Panc1 (cell line): ENCODE measurements at regions not wholly inside any gene's neighbourhood (a gene's known extent, or its start where the extent isn't known, plus 50 kb on each side); places are given as distances from the start of the nearest gene placed in this dataset.

Source experiments
- ATAC-seq: fragments of 200-7000 bp; cut with Tn5 transposase; 2 replicates; pipeline ENCODE4 v1.9.1; 2020; ENCODE audit warnings: mild to moderate bottlenecking, moderate library complexity
- BruUV-seq: library from RNA; stranded (reverse); fragments of 400-500 nt; replicated peaks from 2 replicates; lab custom pipeline; 2021; lab: Mats Ljungman, UMichigan
- CTCF ChIA-PET: fragments of 300-600 bp; sonication (Branson Sonifier 250); formaldehyde crosslinking; loops from one replicate; lab custom pipeline; 2022; ENCODE audit warnings: antibody characterized with exemption; lab: Charles Lee
- POLR2A ChIA-PET: fragments of 300-600 bp; sonication (Branson Sonifier 250); formaldehyde crosslinking; loops from one replicate; lab custom pipeline; 2022; ENCODE audit warnings: antibody characterized with exemption; lab: Charles Lee
- DNase-seq: peaks from one replicate; pipeline ENCODE4 v3.0.0-alpha.2; 2010; ENCODE audit warnings: low read depth, low spot score
- H3K27ac ChIP-seq: 2 replicates; pipeline ENCODE4 v1.5.1; 2011; ENCODE audit warnings: mild to moderate bottlenecking, low read length, inconsistent platforms
- H3K27me3 ChIP-seq: fragments of 200-500 bp; sonication (Bioruptor generic); 2 replicates; pipeline ENCODE4 v1.6.0; 2014; ENCODE audit warnings: low read length, inconsistent platforms; ENCODE audit not compliant: control insufficient read depth, insufficient read depth
- H3K36me3 ChIP-seq: fragments of 200-500 bp; sonication (Bioruptor generic); 2 replicates; pipeline ENCODE4 v1.5.1; 2014; ENCODE audit warnings: inconsistent platforms, mild to moderate bottlenecking, low read length, moderate library complexity; ENCODE audit not compliant: control insufficient read depth, insufficient read depth
- H3K4me1 ChIP-seq: 2 replicates; pipeline ENCODE4 v1.5.1; 2011; ENCODE audit warnings: inconsistent platforms, mild to moderate bottlenecking, low read length, moderate library complexity; ENCODE audit not compliant: control insufficient read depth, insufficient read depth
- H3K4me3 ChIP-seq, 2 experiments: 2 replicates each; pipeline ENCODE4 v1.5.1; 2011 to 2012; ENCODE audit warnings: low read depth in 2 of 2, low read length in 2 of 2, mild to moderate bottlenecking in 2 of 2, inconsistent platforms in 1 of 2, moderate library complexity in 1 of 2
- H3K9me3 ChIP-seq: fragments of 200-500 bp; sonication (Bioruptor generic); 2 replicates; pipeline ENCODE4 v1.5.1; 2014; ENCODE audit warnings: low read depth, mild to moderate bottlenecking, inconsistent platforms, low read length, moderate library complexity; ENCODE audit not compliant: control insufficient read depth, insufficient read depth
- POLR2AphosphoS5 ChIP-seq: IDR thresholded peaks from 2 replicates; pipeline ENCODE4 v1.6.1; 2012; ENCODE audit warnings: mild to moderate bottlenecking, low read depth, low read length, moderate library complexity
- REST ChIP-seq, 2 experiments: IDR thresholded peaks; 2 replicates each; pipeline ENCODE4 v1.6.1; 2011 to 2012; ENCODE audit warnings: low read depth in 2 of 2, control low read depth in 1 of 2, low read length in 1 of 2, mild to moderate bottlenecking in 1 of 2, moderate library complexity in 1 of 2; ENCODE audit not compliant: insufficient read depth in 1 of 2
- SIN3A ChIP-seq: IDR thresholded peaks from 2 replicates; pipeline ENCODE4 v1.6.1; 2012; ENCODE audit warnings: low read depth, mild to moderate bottlenecking, low read length, moderate library complexity, borderline replicate concordance; ENCODE audit not compliant: insufficient read depth
- TCF7L2 ChIP-seq: IDR thresholded peaks from 2 replicates; pipeline ENCODE4 v1.6.1; 2011; ENCODE audit warnings: mild to moderate bottlenecking, low read depth, low read length, inconsistent platforms
- in situ Hi-C: cut with HindIII; loops from 2 replicates; pipeline ENCODE4 v1.10.0; 2016; ENCODE audit warnings: low sequenced_read_pairs, low pct_unique_long_range_greater_than_20kb
- intact Hi-C: fragments of 100-400 bp; cut with micrococcal nuclease; formaldehyde crosslinking; loops from one replicate; pipeline ENCODE4 v1.10.0; 2022; ENCODE audit not compliant: unreplicated experiment
- TF ChIP-seq, protein P1 (sequence below): fragments of 450-650 bp; IDR thresholded peaks from 2 replicates; pipeline ENCODE4 v1.5.1; 2017; ENCODE audit warnings: mild to moderate bottlenecking

DNA sequence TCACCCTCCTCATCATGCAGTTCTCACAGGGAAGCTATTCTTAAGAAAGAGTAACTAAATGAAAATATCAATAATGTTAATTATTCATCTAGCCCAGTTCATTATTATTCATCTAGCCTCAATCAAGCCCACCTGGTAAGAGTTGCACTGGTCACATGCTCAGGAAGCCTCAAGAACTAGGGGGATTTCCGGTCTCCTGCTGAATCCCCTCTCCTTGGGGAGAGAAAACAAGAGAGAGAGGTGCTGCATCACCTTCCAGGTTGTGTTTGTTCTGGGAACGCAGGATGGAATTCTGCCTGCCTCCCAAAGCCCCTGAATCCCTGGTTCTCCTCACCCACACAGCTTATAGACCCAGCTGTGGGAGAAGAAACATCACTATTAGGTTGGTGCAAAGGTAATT, 164.0 kb downstream of the PMP22 start:
- no peaks in the 10 kb centered on the region for H3K9me3 ChIP-seq
- ATAC-seq (no peak), DNase-seq (no peak)
- ChIA-PET POLR2A (no interaction called here), CTCF (no interaction called here)
- intact Hi-C loops (no loop called here), in situ Hi-C loops (no loop called here)
- no peaks in the 10 kb centered on the region for H3K36me3 ChIP-seq
- TF ChIP-seq SIN3A (no peak), REST (IDR thresholded peaks at IDR 0.05; ENCODE audit: insufficient read depth in 1 of 2, low read depth in 2 of 2, low read length in 1 of 2) (no peak), TCF7L2 (no peak), POLR2AphosphoS5 (no peak)
- TF ChIP-seq, protein P1, sequence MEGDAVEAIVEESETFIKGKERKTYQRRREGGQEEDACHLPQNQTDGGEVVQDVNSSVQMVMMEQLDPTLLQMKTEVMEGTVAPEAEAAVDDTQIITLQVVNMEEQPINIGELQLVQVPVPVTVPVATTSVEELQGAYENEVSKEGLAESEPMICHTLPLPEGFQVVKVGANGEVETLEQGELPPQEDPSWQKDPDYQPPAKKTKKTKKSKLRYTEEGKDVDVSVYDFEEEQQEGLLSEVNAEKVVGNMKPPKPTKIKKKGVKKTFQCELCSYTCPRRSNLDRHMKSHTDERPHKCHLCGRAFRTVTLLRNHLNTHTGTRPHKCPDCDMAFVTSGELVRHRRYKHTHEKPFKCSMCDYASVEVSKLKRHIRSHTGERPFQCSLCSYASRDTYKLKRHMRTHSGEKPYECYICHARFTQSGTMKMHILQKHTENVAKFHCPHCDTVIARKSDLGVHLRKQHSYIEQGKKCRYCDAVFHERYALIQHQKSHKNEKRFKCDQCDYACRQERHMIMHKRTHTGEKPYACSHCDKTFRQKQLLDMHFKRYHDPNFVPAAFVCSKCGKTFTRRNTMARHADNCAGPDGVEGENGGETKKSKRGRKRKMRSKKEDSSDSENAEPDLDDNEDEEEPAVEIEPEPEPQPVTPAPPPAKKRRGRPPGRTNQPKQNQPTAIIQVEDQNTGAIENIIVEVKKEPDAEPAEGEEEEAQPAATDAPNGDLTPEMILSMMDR, result no peak
- no peak overlapping the region for H3K27ac ChIP-seq
- H3K4me3 ChIP-seq, result no peak overlapping the region
- no peaks in the 10 kb centered on the region for H3K4me1 ChIP-seq
- BruUV-seq, result no TSS peak
- no peaks in the 10 kb centered on the region for H3K27me3 ChIP-seq

DNA sequence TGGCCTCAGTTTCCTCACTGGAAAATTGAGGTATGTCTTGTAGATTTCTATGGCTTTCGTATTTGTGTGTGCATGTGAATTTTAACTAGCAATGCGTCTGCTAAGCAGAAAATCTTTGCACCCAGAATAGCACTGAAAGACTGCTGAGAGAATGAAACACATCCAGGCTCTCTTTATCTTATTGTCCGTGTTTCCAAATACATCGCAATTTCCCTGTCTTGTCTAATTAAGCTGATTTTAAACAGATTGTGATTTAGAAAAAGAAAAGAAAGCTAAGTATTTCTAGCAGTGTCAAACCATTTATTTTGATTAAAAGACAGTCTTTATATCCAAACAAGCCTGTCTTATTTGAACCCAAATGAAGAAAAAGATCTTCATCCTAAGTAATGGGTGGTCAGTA, 168.6 kb downstream of the PMP22 start:
- CTCF ChIA-PET, result no interaction called here
- POLR2A ChIA-PET, result no interaction called here
- in situ Hi-C loops, result no loop called here

More for the DNA sequence above, 168.6 kb downstream of the PMP22 start:
- Histone ChIP-seq H3K27ac (no peak overlapping the region), H3K9me3 (no peaks in the 10 kb centered on the region), H3K4me1 (no peaks in the 10 kb centered on the region), H3K36me3 (no peaks in the 10 kb centered on the region), H3K27me3 (no peaks in the 10 kb centered on the region), H3K4me3 (no peak overlapping the region)
- DNase-seq (no peak), ATAC-seq (no peak)
- BruUV-seq, result no TSS peak
- intact Hi-C loops, result no loop called here
- TF ChIP-seq POLR2AphosphoS5, result no peak
- no peak for TF ChIP-seq TCF7L2
- TF ChIP-seq, protein P1, result no peak
- TF ChIP-seq REST (IDR thresholded peaks at IDR 0.05; ENCODE audit: insufficient read depth in 1 of 2, low read depth in 2 of 2, low read length in 1 of 2), result no peak
- no peak for TF ChIP-seq SIN3A
